ENCODE measurements at regions not wholly inside any gene's neighbourhood (a gene's known extent, or its start where the extent isn't known, plus 50 kb on each side); places are given as distances from the start of the nearest gene placed in this dataset.

- intact Hi-C loops (cut with micrococcal nuclease; ENCODE audit: unreplicated experiment): no loop called here
- in situ Hi-C loops (cut with MboI): no loop called here
- ATAC-seq: no peak
- POLR2A ChIA-PET: no interaction called here
- Histone ChIP-seq H2AFZ (ENCODE audit: control insufficient read depth, low read depth, low read length) (no peak overlapping the region), H3K79me2 (ENCODE audit: control insufficient read depth, insufficient read depth, low read length) (no peaks in the 10 kb centered on the region), H3K27me3 (replicated peaks in 1 of 2; ENCODE audit: control insufficient read depth in 2 of 2, insufficient read depth in 2 of 2, low read length in 1 of 2) (no peaks in the 10 kb centered on the region), H3K36me3 (ENCODE audit: control insufficient read depth in 2 of 2, insufficient read depth in 2 of 2, low read length in 1 of 2) (no peaks in the 10 kb centered on the region), H3K27ac (ENCODE audit: control insufficient read depth, insufficient read depth) (no peak overlapping the region), H3K4me1 (ENCODE audit: control insufficient read depth, insufficient read depth, low read length) (no peaks in the 10 kb centered on the region), H3K9me3 (replicated peaks; ENCODE audit: control insufficient read depth, insufficient read depth, low read length) (no peaks in the 10 kb centered on the region; the same call in 2 of the 3 replicates), H4K20me1 (ENCODE audit: control insufficient read depth, insufficient read depth) (no peaks in the 10 kb centered on the region), H3K9ac (ENCODE audit: control insufficient read depth, insufficient read depth, low read length) (no peak overlapping the region), H3K4me2 (ENCODE audit: control insufficient read depth, insufficient read depth) (no peak overlapping the region), H3K4me3 (no peak overlapping the region)
- SMC1A ChIA-PET (ENCODE audit: uncharacterized antibody, unreplicated experiment): no interaction called here
- no peak for DNase-seq (ENCODE audit: low read depth, low spot score)
- BruUV-seq (replicated peaks): no TSS peak
- RAD21 ChIA-PET (ENCODE audit: unreplicated experiment): no interaction called here
- no peak for TF ChIP-seq CBFB (IDR thresholded peaks at IDR 0.05; ENCODE audit: low read depth)
- no peak for TF ChIP-seq FOXM1 (IDR thresholded peaks at IDR 0.05; ENCODE audit: low read depth, low read length)
- no peak for TF ChIP-seq KDM1A (IDR thresholded peaks at IDR 0.05; ENCODE audit: borderline replicate concordance)
- no peak for TF ChIP-seq PAX8 (IDR thresholded peaks at IDR 0.05)
- no peak for TF ChIP-seq POU2F2 (IDR thresholded peaks at IDR 0.05; ENCODE audit: borderline replicate concordance, low read depth, low read length)
- TF ChIP-seq SIX5 (IDR thresholded peaks at IDR 0.05; ENCODE audit: low read depth, low read length, severe bottlenecking): no peak
- WGBS (ENCODE audit: insufficient coverage, insufficient replicate concordance, low lambda C conversion rate, missing lambda C conversion rate): 5% methylated on average over 3 of the region's 3 CpGs
- CTCF ChIA-PET: interaction anchor here (1.0 kb wide), 1 partner anchor 153 kb away, joined by 3 read pairs; no protein-coding TSS in a partner anchor
- no peak for FAIRE-seq
Measured at GRCh38 chr12:90122681-90123080, 414.0 kb upstream of the ATP2B1 start.

- ATAC-seq (no peak), DNase-seq (ENCODE audit: low read depth, low spot score) (no peak), FAIRE-seq (no peak)
- BruUV-seq (replicated peaks): no TSS peak
- ChIA-PET POLR2A (no interaction called here), CTCF (no interaction called here), RAD21 (ENCODE audit: unreplicated experiment) (no interaction called here), SMC1A (ENCODE audit: uncharacterized antibody, unreplicated experiment) (no interaction called here)
- Histone ChIP-seq H3K9me3 (replicated peaks; ENCODE audit: control insufficient read depth, insufficient read depth, low read length) (no peaks in the 10 kb centered on the region; the same call in 2 of the 3 replicates), H3K4me2 (ENCODE audit: control insufficient read depth, insufficient read depth) (no peak overlapping the region), H3K4me3 (no peak overlapping the region), H3K36me3 (ENCODE audit: control insufficient read depth in 2 of 2, insufficient read depth in 2 of 2, low read length in 1 of 2) (no peaks in the 10 kb centered on the region), H3K79me2 (ENCODE audit: control insufficient read depth, insufficient read depth, low read length) (no peaks in the 10 kb centered on the region), H2AFZ (ENCODE audit: control insufficient read depth, low read depth, low read length) (no peak overlapping the region), H4K20me1 (ENCODE audit: control insufficient read depth, insufficient read depth) (no peaks in the 10 kb centered on the region), H3K9ac (ENCODE audit: control insufficient read depth, insufficient read depth, low read length) (no peak overlapping the region), H3K27ac (ENCODE audit: control insufficient read depth, insufficient read depth) (no peak overlapping the region), H3K4me1 (ENCODE audit: control insufficient read depth, insufficient read depth, low read length) (no peaks in the 10 kb centered on the region), H3K27me3 (replicated peaks in 1 of 2; ENCODE audit: control insufficient read depth in 2 of 2, insufficient read depth in 2 of 2, low read length in 1 of 2) (no peaks in the 10 kb centered on the region)
- TF ChIP-seq PBX3 (IDR thresholded peaks at IDR 0.05; ENCODE audit: insufficient replicate concordance, low read depth, low read length) (no peak), MYB (IDR thresholded peaks at IDR 0.05; ENCODE audit: borderline replicate concordance, low read depth, low read length) (no peak), YY1 (IDR thresholded peaks at IDR 0.05; ENCODE audit: low read depth, low read length) (no peak), NFIC (IDR thresholded peaks at IDR 0.05; ENCODE audit: low read depth, low read length) (no peak), ATF3 (IDR thresholded peaks at IDR 0.05; ENCODE audit: borderline replicate concordance, extremely low read depth, low read depth, low read length) (no peak), DPF2 (IDR thresholded peaks at IDR 0.05) (no peak), CBFB (IDR thresholded peaks at IDR 0.05; ENCODE audit: low read depth) (no peak), ZNF622 (IDR thresholded peaks at IDR 0.05) (no peak), SKIL (IDR thresholded peaks at IDR 0.05; ENCODE audit: low read depth, poor library complexity, severe bottlenecking) (no peak), SP1 (IDR thresholded peaks at IDR 0.05; ENCODE audit: low read depth, low read length) (no peak), TARDBP (IDR thresholded peaks at IDR 0.05; ENCODE audit: borderline replicate concordance) (no peak), CREM (IDR thresholded peaks at IDR 0.05; ENCODE audit: low read depth) (no peak)
- intact Hi-C loops (cut with micrococcal nuclease; ENCODE audit: unreplicated experiment) (no loop called here), in situ Hi-C loops (cut with MboI) (no loop called here)
Measured at GRCh38 chr12:90120627-90121026, 412.0 kb upstream of the ATP2B1 start.

Data from GM12878 (cell line).